ENCODE measurements at regions not wholly inside any gene's neighbourhood (a gene's known extent, or its start where the extent isn't known, plus 50 kb on each side); places are given as distances from the start of the nearest gene placed in this dataset.

DNA sequence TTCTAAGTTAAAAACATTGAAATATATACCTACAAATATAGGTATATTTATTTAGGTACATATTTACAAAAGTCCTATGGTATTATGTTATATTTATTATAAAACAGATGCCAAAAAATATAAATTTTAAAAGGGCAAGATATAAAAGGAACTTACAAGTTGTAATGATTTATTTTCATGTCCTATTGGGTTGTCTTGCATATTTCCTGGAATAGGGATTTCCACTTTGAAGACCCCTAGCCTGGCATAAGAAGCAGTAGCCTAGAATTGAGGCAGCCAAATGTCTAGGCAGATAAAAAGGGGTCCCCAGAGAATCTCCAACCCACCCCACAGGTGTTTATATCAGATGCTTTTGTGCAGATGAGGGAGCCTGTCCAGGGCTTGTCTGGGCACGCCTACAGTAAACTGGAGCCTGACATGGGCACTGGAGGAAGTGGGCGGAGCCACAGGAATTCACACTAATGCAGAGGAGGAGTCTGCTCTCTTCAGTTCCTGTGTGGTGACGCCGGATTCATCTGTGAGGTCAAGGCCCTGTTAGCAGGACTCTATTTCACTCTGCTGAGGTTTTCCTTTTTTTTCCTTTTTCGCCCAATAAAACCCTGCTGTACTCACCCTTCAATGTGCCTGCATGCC lies 1088.9 kb upstream of the PIK3C3 start:
- DNase-seq, result peak; percentile 3 to 9

DNA sequence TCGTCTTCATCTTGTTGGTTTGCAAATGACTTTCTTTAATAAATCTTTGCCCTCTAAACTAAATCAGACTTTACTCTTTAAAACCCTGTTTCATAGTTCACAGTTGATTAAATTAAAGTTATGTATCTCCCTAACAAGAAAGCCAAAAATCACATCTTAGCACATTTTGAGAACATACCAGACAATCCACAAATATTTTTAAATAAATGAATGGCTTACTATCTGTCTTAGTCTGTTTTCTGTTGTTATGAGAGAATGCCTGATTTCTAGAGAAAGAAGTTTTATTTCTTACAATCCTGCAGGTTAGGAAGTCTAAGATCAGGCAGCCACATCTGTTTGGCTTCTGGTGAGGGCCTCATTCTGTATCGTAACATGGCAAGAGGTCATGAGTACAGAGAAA lies 1090.2 kb upstream of the PIK3C3 start:
- no peak for DNase-seq

DNA sequence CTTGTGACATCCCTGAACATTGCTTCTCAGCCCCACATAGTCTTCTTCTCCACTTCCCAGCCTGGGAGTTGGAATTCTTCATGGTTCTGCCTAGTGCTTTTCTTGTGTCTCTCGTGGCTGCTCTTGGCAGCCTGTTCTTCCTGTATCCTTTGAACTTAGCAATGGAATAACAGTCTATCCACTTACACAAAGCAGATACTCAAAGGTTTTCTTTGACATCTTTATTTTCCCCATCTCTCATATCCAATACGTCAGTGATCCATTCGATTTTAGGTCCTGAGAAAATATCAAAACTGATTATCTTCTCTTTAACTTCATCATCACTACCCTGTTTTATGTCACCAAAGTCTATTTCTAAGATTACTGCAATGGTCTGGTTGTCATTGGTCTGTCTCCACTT lies 1091.2 kb upstream of the PIK3C3 start:
- DNase-seq, result no peak

DNA sequence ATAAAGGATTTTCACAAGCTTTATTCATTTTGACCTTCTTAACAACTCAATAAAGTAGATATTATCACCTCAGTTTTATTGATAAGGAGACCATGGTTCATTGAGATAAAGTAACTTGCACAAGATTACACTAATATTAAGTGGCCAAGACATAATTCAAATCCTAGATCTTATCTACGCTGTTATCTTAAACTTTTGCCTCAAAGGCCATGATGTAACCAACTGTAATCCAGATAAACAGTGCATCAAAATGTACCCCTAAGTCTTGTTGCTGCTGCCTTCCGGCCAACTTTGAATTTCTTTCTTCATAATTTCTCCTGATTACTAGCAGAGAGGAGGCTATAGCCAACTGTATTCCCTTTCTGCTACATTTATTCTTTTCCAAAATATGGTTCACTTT lies 1094.8 kb upstream of the PIK3C3 start:
- no peak for DNase-seq

- no peak for DNase-seq
These were observed 1099.4 kb upstream of the PIK3C3 start for GRCh38 chr18:40855661-40856060.

DNA sequence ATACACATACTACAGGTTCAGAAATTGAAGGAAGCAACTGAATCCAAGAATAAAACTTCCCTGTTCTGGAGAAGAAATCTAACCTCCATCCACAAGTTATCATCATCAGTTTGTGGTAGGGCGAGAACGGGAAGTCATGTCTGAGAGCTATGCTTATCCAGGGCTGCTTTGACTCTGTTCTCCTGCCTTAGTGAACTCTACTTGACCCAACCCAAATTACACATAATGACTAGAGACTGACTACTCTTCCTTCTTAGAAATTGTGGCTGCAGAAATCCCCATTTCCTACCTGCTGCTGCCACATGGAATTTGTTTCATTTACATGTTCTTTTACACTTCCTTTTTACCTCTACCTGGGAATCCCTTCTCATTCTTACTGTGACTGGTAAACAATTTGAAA lies 1102.6 kb upstream of the PIK3C3 start:
- no peak for DNase-seq

GRCh38 chr18:40851014-40851429 lies 1104.0 kb upstream of the PIK3C3 start:
- DNase-seq, result no peak

DNA sequence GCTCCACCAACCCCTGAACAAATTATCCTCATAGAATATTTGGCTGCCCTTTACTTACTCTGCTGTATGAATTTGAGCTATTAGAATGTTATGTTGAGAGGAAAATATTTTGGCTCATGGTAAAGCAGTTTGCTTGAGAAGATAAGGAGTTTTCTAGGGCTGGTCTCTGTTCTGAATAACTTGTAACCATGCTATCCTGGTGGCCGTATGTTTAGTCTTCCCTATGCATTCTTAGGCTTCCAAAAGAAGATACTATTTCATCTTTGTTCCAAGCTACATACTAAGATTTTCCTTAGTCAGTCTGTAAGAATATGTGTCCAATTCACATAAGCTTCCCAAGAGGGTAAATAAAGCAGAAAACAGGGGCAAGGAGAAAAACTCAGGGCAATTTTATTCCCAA lies 1105.1 kb upstream of the PIK3C3 start:
- DNase-seq, result no peak

GRCh38 chr18:40841467-40841866 lies 1113.6 kb upstream of the PIK3C3 start:
- no peak for DNase-seq

- DNase-seq, result no peak
These were observed 1114.0 kb upstream of the PIK3C3 start for GRCh38 chr18:40841063-40841462.

- no peak for DNase-seq
These were observed 1122.7 kb upstream of the PIK3C3 start for GRCh38 chr18:40832362-40832761.

- no peak for DNase-seq
These were observed 1130.7 kb upstream of the PIK3C3 start for GRCh38 chr18:40824291-40824690.

DNA sequence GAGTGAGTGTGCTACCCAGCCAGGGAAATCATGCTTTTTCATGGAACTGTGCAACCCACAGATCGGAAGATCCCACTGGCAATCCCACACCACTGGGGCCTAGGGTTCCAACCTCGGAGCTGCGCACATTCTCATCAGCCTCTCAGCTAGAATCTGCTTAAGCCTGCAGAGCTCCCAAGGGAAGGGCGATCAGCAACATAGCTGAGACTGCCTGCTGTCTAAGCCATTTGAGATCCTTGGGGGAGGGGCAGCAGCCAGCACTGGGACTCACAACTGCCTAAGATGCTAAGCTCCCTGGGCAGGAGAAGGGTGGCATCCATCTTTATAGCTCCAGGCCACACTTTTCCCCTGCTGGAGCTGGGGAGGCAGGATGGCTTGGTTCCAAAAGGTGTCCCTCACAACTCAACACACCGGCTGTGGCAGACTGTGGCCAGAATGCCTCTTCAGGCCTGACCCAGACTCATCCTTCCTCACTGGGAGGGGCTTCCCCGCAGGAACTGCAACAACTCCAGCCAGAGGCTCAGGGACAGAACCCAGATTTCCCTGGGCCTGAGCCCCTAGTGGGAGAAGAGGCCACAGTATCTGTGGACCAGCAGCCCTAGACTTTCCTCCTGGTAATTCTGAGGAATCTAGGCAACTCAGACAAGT lies 1133.3 kb upstream of the PIK3C3 start:
- no peak for DNase-seq

DNA sequence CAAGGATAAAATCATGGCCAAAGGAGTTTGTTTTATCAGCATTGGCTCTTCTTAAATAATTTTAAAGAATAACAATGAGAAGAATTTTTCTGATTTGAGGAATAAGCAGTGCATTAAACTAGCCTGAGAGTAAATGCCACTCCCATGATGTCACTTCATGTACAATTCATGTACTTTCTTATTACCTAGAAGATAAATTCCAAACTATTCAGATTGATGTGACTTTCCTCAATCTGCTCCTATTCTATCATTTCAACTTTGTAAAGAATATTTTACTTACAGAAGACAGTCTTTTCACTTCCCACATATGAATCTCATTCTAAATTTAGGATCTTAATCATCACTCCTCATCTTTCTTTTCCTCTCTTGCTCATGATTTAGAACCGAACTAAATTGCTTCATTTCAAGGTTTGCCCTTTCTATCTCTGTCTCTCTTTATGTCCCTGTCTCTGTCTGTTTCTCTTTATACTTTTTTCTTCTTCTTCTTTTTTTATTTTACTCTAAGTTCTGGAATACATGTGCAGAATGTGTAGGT lies 1142.0 kb upstream of the PIK3C3 start:
- DNase-seq, result no peak

DNA sequence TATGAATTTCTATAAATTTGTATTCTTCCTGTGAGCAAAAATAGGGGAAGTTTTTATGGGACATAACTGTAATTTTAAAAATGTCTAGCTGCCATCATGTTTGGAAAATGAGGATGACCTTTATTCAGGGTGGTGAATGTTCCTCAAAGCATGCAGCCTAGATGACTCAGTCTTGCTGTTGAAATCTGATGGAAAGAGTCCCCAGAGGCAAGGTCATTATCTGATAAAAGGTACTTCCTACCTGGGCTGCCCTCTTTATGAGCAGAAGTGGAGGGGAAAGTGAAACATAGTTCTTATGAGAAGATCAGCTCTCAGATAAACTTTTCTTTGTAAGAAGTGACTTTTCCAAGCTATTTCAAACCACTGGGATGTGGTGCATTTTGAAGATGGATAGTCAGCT lies 1144.7 kb upstream of the PIK3C3 start:
- DNase-seq, result no peak

GRCh38 chr18:40789286-40789685 lies 1165.7 kb upstream of the PIK3C3 start:
- no peak for DNase-seq

- no peak for DNase-seq
These were observed 1172.4 kb upstream of the PIK3C3 start for GRCh38 chr18:40782453-40783130.

DNA sequence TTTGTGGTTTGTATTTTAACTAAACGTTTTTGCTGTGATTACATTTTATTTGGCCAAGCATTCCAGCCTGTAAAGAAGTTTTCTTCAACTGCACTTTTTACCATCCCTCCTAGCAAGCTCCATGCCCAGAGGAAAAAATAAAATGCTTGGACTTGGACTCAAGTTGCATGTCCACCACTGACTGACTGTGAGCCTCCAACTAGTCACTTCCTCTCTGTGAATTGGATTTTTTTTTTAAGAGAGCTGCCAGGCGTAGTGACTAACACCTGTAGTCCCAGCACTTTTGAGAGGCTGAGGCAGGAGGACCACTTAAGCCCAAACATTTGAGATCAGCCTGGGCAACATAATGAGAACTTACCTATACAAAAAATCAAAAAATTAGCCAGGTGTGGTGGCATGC lies 1185.2 kb upstream of the PIK3C3 start:
- no peak for DNase-seq

- DNase-seq, result no peak
These were observed 1194.8 kb upstream of the PIK3C3 start for GRCh38 chr18:40760251-40760650.

GRCh38 chr18:40754477-40754876 lies 1200.6 kb upstream of the PIK3C3 start:
- DNase-seq, result no peak

GRCh38 chr18:40752316-40752715 lies 1202.7 kb upstream of the PIK3C3 start:
- DNase-seq, result no peak

DNA sequence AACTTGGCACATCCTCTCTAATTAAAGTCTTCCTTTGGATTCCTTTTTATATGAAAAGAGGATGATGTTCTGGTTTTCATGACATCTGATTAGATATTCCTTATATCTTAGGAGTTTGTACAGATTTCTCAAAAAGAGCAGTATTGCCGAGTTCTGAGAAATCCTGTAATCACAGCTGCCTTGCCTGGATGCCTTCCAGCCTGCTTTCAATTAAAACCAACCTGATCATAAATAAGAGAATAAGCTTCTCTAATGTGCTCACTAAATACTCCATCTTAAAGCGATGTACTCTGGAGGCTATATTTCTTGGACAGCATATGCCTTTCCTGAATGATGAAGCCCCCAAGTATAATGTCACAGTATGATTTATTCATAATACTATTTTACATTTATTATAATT lies 1203.8 kb upstream of the PIK3C3 start:
- DNase-seq, result no peak

GRCh38 chr18:40739029-40739428 lies 1216.0 kb upstream of the PIK3C3 start:
- no peak for DNase-seq

DNA sequence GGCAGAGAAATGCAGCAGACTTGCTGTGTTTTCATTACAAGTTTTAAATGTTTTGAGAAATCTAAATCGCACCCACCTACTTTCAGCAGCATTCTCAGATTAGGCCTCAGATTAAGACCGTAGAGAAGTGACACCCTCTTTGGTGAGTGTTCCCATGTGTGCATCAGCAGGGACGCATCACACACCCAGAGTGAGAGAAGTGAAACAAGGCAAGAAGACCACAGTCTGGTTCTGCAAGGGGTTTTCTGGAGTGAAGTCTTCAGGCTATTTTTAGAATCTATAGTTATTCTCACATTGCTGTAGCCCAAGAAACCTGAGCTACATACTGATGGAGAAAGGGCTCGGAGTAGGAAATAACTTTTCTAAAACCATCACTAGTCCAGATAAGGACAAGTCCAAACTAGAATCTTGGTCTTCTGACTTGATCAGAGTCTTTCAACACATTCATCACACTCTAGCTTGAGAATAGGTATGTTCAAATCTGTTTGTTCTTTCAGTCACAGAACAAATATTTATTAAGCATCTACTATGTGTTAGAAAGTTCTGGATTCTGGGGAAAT lies 1216.6 kb upstream of the PIK3C3 start:
- DNase-seq, result no peak
